ENCODE measurements at regions not wholly inside any gene's neighbourhood (a gene's known extent, or its start where the extent isn't known, plus 50 kb on each side); places are given as distances from the start of the nearest gene placed in this dataset.

GRCh38 chr3:59580996-59581395 lies 531.2 kb upstream of the CFAP20DC start:
- no peak for TF ChIP-seq CTCF (IDR thresholded peaks at IDR 0.05; ENCODE audit: extremely low read depth, missing control alignments)
- DNase-seq (ENCODE audit: low spot score), result no peak

- no peak for TF ChIP-seq CTCF (IDR thresholded peaks at IDR 0.05; ENCODE audit: extremely low read depth, missing control alignments)
- DNase-seq (ENCODE audit: low spot score), result no peak
Observed at GRCh38 chr3:59580499-59580898, 530.7 kb upstream of the CFAP20DC start.

GRCh38 chr3:59578129-59578528 lies 528.3 kb upstream of the CFAP20DC start:
- no peak for DNase-seq (ENCODE audit: low spot score)
- no peak for TF ChIP-seq CTCF (IDR thresholded peaks at IDR 0.05; ENCODE audit: extremely low read depth, missing control alignments)

GRCh38 chr3:59576606-59577005 lies 526.8 kb upstream of the CFAP20DC start:
- TF ChIP-seq CTCF (IDR thresholded peaks at IDR 0.05; ENCODE audit: extremely low read depth, missing control alignments), result no peak

GRCh38 chr3:59575113-59576001 lies 525.5 kb upstream of the CFAP20DC start:
- TF ChIP-seq CTCF (IDR thresholded peaks at IDR 0.05; ENCODE audit: extremely low read depth, missing control alignments), result peak; percentile 91

More at GRCh38 chr3:59576606-59577005, 526.8 kb upstream of the CFAP20DC start:
- DNase-seq (ENCODE audit: low spot score), result no peak

GRCh38 chr3:59573911-59574310 lies 524.1 kb upstream of the CFAP20DC start:
- DNase-seq (ENCODE audit: low spot score), result no peak
- TF ChIP-seq CTCF (IDR thresholded peaks at IDR 0.05; ENCODE audit: extremely low read depth, missing control alignments), result no peak

More at GRCh38 chr3:59575113-59576001, 525.5 kb upstream of the CFAP20DC start:
- peak; percentile 66 for DNase-seq (ENCODE audit: low spot score)

- DNase-seq (ENCODE audit: low spot score), result no peak
- TF ChIP-seq CTCF (IDR thresholded peaks at IDR 0.05; ENCODE audit: extremely low read depth, missing control alignments), result no peak
Observed at GRCh38 chr3:59572106-59572505, 522.3 kb upstream of the CFAP20DC start.

All from GM20000 (cell line).